ENCODE measurements at regions not wholly inside any gene's neighbourhood (a gene's known extent, or its start where the extent isn't known, plus 50 kb on each side); places are given as distances from the start of the nearest gene placed in this dataset.

DNA sequence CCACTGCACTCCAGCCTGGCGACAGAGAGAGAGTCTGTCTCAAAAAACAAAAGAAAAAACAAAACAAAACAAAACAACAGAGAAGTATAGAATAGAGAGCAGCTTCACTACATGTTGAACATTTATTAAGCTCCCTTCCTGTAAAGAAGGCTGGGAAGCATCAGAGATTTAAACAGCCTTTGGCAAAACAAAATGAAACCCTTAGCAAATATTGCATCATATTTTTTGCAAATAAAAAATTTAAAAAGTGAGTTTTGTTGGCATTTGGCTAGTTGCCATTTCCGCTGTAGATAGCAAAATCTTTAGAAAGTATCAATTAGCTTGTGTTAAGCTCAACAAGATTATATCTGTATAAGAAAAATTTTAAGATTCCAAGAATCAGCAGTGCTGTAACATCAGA is 151.2 kb downstream of the SERPINI1 start:
- H3K4me3 ChIP-seq (replicated peaks in 1 of 3; ENCODE audit: insufficient read depth in 1 of 3, low read depth in 1 of 3, low read length in 3 of 3) = no peak overlapping the region
- FAIRE-seq (no peak), DNase-seq (ENCODE audit: low read depth, low spot score) (no peak)
- peaks cover 3 to 6% of the 10 kb centered on the region in 2 experiments for H3K27me3 ChIP-seq (ENCODE audit: control insufficient read depth in 2 of 2, insufficient read depth in 2 of 2, low read length in 2 of 2)
- H4K20me1 ChIP-seq (replicated peaks; ENCODE audit: control insufficient read depth, extremely low read depth, insufficient read depth, low read length) = no peaks in the 10 kb centered on the region
- H3K9me1 ChIP-seq (replicated peaks; ENCODE audit: control insufficient read depth, extremely low read depth, insufficient read depth, low read length) = no peaks in the 10 kb centered on the region
- TF ChIP-seq POLR2A (IDR thresholded peaks at IDR 0.05; ENCODE audit: low read depth, low read length) = no peak
- TF ChIP-seq, protein P1, sequence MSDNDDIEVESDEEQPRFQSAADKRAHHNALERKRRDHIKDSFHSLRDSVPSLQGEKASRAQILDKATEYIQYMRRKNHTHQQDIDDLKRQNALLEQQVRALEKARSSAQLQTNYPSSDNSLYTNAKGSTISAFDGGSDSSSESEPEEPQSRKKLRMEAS (IDR thresholded peaks at IDR 0.05; ENCODE audit: insufficient read depth, insufficient read length) = no peak
- POLR2A ChIA-PET = no interaction called here
- H3K27ac ChIP-seq (ENCODE audit: insufficient read depth, low read depth, low read length) = no peak overlapping the region
- no peaks in the 10 kb centered on the region for H3K4me1 ChIP-seq (ENCODE audit: control insufficient read depth, extremely low read depth, insufficient read depth, low read length)
- intact Hi-C loops (cut with micrococcal nuclease) = no loop called here
- dilution Hi-C loops (cut with MboI; ENCODE audit: extremely low pct_ligation_motif_present, low sequenced_read_pairs) = no loop called here
- no peaks in the 10 kb centered on the region for H3K36me3 ChIP-seq (ENCODE audit: control insufficient read depth in 2 of 2, extremely low read depth in 1 of 2, insufficient read depth in 2 of 2, low read length in 2 of 2)
- H2AFZ ChIP-seq (ENCODE audit: low read depth, low read length) = no peak overlapping the region
- no TSS peak for BruUV-seq (replicated peaks)
- no peaks in the 10 kb centered on the region for H3K79me2 ChIP-seq (ENCODE audit: control insufficient read depth, insufficient read depth, low read length)
- CTCF ChIA-PET = interaction anchor here (0.9 kb wide), 1 partner anchor 506 kb away, joined by 4 read pairs; the partner anchor contains the start of gene ZBBX
- H3K9ac ChIP-seq (replicated peaks; ENCODE audit: extremely low read depth, insufficient read depth, low read length) = no peak overlapping the region
- H3K9me3 ChIP-seq (replicated peaks; ENCODE audit: control insufficient read depth, insufficient read depth, low read length) = no peaks in the 10 kb centered on the region
- H3K4me2 ChIP-seq (ENCODE audit: insufficient read depth, low read length) = no peak overlapping the region

DNA sequence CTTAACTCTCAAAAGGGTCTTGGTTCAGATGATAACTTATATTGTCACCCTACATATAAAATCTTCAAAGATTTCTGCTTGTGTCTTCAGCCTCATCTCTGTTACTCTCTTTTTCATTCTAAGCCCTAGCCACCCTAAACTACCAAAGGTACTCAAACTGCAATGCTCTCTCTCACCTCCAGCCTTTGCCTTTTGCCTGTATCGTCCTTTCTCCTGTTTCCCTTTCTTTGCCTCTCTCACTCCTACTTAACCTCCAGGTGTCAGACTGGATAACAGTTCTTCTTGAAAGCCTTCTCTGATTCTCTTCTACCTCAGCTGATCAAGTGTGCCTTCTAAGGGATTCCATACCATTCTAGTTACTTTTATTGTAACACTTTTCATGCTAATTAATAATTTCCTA is 149.8 kb downstream of the SERPINI1 start:
- H3K36me3 ChIP-seq (ENCODE audit: control insufficient read depth in 2 of 2, extremely low read depth in 1 of 2, insufficient read depth in 2 of 2, low read length in 2 of 2) = no peaks in the 10 kb centered on the region
- no peak for TF ChIP-seq JUN (IDR thresholded peaks at IDR 0.05; ENCODE audit: borderline replicate concordance, insufficient read depth, insufficient read length, low read depth)
- TF ChIP-seq, protein P1 (IDR thresholded peaks at IDR 0.05; ENCODE audit: insufficient read depth, insufficient read length) = no peak
- TF ChIP-seq GATA2 (IDR thresholded peaks at IDR 0.05; ENCODE audit: insufficient read depth, insufficient read length, low read depth, low read length) = no peak
- no peak for TF ChIP-seq FOS (IDR thresholded peaks at IDR 0.05; ENCODE audit: borderline replicate concordance, insufficient read depth, low read length)
- no peak for TF ChIP-seq POLR2AphosphoS5 (IDR thresholded peaks at IDR 0.05; ENCODE audit: insufficient read depth, low read depth, low read length)
- TF ChIP-seq MYC (IDR thresholded peaks at IDR 0.05; ENCODE audit: low read depth, low read length) = no peak
- no peak for TF ChIP-seq POLR2A (IDR thresholded peaks at IDR 0.05; ENCODE audit: low read depth, low read length)
- TF ChIP-seq EZH2 (IDR thresholded peaks at IDR 0.05; ENCODE audit: borderline replicate concordance, low read depth, low read length, severe bottlenecking) = no peak
- TF ChIP-seq, protein P2, sequence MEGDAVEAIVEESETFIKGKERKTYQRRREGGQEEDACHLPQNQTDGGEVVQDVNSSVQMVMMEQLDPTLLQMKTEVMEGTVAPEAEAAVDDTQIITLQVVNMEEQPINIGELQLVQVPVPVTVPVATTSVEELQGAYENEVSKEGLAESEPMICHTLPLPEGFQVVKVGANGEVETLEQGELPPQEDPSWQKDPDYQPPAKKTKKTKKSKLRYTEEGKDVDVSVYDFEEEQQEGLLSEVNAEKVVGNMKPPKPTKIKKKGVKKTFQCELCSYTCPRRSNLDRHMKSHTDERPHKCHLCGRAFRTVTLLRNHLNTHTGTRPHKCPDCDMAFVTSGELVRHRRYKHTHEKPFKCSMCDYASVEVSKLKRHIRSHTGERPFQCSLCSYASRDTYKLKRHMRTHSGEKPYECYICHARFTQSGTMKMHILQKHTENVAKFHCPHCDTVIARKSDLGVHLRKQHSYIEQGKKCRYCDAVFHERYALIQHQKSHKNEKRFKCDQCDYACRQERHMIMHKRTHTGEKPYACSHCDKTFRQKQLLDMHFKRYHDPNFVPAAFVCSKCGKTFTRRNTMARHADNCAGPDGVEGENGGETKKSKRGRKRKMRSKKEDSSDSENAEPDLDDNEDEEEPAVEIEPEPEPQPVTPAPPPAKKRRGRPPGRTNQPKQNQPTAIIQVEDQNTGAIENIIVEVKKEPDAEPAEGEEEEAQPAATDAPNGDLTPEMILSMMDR (IDR thresholded peaks at IDR 0.05; ENCODE audit: extremely low read depth in 1 of 2, insufficient read depth in 1 of 2, low read depth in 1 of 2, low read length in 2 of 2) = no peak
- no peaks in the 10 kb centered on the region for H3K9me3 ChIP-seq (replicated peaks; ENCODE audit: control insufficient read depth, insufficient read depth, low read length)
- no peaks in the 10 kb centered on the region for H3K9me1 ChIP-seq (replicated peaks; ENCODE audit: control insufficient read depth, extremely low read depth, insufficient read depth, low read length)
- ChIA-PET POLR2A (no interaction called here), CTCF (no interaction called here)
- no peak overlapping the region for H3K9ac ChIP-seq (replicated peaks; ENCODE audit: extremely low read depth, insufficient read depth, low read length)
- no peaks in the 10 kb centered on the region for H3K79me2 ChIP-seq (ENCODE audit: control insufficient read depth, insufficient read depth, low read length)
- no peak overlapping the region for H2AFZ ChIP-seq (ENCODE audit: low read depth, low read length)
- dilution Hi-C loops (cut with MboI; ENCODE audit: extremely low pct_ligation_motif_present, low sequenced_read_pairs) (no loop called here), intact Hi-C loops (cut with micrococcal nuclease) (no loop called here)
- H3K27ac ChIP-seq (ENCODE audit: insufficient read depth, low read depth, low read length) = no peak overlapping the region
- DNase-seq (ENCODE audit: low read depth, low spot score) (no peak), FAIRE-seq (no peak)
- no peaks in the 10 kb centered on the region for H3K4me1 ChIP-seq (ENCODE audit: control insufficient read depth, extremely low read depth, insufficient read depth, low read length)
- H3K27me3 ChIP-seq (ENCODE audit: control insufficient read depth in 2 of 2, insufficient read depth in 2 of 2, low read length in 2 of 2) = peaks cover 3 to 11% of the 10 kb centered on the region in 2 experiments
- H3K4me3 ChIP-seq (replicated peaks in 1 of 3; ENCODE audit: insufficient read depth in 1 of 3, low read depth in 1 of 3, low read length in 3 of 3) = no peak overlapping the region
- BruUV-seq (replicated peaks) = no TSS peak
- H4K20me1 ChIP-seq (replicated peaks; ENCODE audit: control insufficient read depth, extremely low read depth, insufficient read depth, low read length) = no peaks in the 10 kb centered on the region
- no peak overlapping the region for H3K4me2 ChIP-seq (ENCODE audit: insufficient read depth, low read length)

All from endothelial cell of umbilical vein (primary cell).